ENCODE measurements at regions not wholly inside any gene's neighbourhood (a gene's known extent, or its start where the extent isn't known, plus 50 kb on each side); places are given as distances from the start of the nearest gene placed in this dataset.

DNA sequence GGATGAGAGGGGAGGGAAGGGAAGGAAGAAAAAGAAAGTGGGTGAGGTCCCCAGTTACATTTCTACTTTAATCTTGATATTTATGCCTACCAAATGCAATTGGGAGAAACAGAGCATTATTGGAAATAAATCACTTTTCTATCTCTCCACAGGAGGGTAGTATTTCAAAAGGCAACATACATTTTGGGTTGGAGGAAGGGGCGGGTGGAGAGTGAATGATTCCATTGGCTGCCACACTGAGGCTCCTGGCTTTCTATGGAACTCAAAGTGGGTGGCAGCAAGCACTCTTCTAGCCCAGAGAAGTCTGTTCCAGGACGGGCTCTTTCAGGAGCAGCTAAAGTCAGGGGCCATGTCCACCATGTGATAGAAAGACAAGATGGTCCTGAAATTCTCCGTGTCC, 441.3 kb downstream of the DAD1 start:
- Histone ChIP-seq H3K4me3 (replicated peaks in 1 of 3; ENCODE audit: low read depth in 2 of 3, low read length in 3 of 3) (no peak overlapping the region), H3K4me1 (ENCODE audit: control insufficient read depth in 1 of 2, insufficient read depth in 2 of 2, low read length in 2 of 2) (no peaks in the 10 kb centered on the region), H3K9ac (ENCODE audit: insufficient read depth, low read length, poor library complexity, severe bottlenecking) (no peak overlapping the region), H3K4me2 (replicated peaks; ENCODE audit: extremely low read depth, low read length, poor library complexity, severe bottlenecking) (no peak overlapping the region), H3K36me3 (replicated peaks in 1 of 2; ENCODE audit: control insufficient read depth in 1 of 2, insufficient read depth in 2 of 2, low read length in 2 of 2) (no peaks in the 10 kb centered on the region), H3K9me3 (replicated peaks in 1 of 2; ENCODE audit: control insufficient read depth in 1 of 2, insufficient read depth in 1 of 2, low read length in 2 of 2) (no peaks in the 10 kb centered on the region), H2AFZ (ENCODE audit: insufficient read depth, low read depth, low read length, poor library complexity, severe bottlenecking) (no peak overlapping the region), H3K79me2 (ENCODE audit: insufficient read depth, low read length) (no peaks in the 10 kb centered on the region), H3K27ac (ENCODE audit: low read depth in 1 of 2, low read length in 2 of 2) (no peak overlapping the region), H3K27me3 (ENCODE audit: control insufficient read depth in 2 of 2, insufficient read depth in 2 of 2, low read length in 2 of 2) (no peaks in the 10 kb centered on the region), H4K20me1 (ENCODE audit: insufficient read depth, low read length) (no peaks in the 10 kb centered on the region)
- Mint-ChIP-seq H3K4me3 (no peak overlapping the region), H3K27me3 (ENCODE audit: low read depth in 3 of 3) (peaks cover 1 to 10% (median 3%) of the 10 kb centered on the region in 3 donors), H3K36me3 (no peaks in the 10 kb centered on the region), H3K27ac (no peak overlapping the region), H3K4me1 (no peaks in the 10 kb centered on the region), H3K9me3 (peaks cover 0 to 4% (median 3%) of the 10 kb centered on the region in 7 donors)
- intact Hi-C loops (cut with micrococcal nuclease) = no loop called here
- 75% methylated on average over 1 of the region's 3 CpGs for WGBS (ENCODE audit: insufficient coverage)
- DNase-seq = no peak
- TF ChIP-seq, protein P1, sequence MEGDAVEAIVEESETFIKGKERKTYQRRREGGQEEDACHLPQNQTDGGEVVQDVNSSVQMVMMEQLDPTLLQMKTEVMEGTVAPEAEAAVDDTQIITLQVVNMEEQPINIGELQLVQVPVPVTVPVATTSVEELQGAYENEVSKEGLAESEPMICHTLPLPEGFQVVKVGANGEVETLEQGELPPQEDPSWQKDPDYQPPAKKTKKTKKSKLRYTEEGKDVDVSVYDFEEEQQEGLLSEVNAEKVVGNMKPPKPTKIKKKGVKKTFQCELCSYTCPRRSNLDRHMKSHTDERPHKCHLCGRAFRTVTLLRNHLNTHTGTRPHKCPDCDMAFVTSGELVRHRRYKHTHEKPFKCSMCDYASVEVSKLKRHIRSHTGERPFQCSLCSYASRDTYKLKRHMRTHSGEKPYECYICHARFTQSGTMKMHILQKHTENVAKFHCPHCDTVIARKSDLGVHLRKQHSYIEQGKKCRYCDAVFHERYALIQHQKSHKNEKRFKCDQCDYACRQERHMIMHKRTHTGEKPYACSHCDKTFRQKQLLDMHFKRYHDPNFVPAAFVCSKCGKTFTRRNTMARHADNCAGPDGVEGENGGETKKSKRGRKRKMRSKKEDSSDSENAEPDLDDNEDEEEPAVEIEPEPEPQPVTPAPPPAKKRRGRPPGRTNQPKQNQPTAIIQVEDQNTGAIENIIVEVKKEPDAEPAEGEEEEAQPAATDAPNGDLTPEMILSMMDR (IDR thresholded peaks at IDR 0.05) = no peak

DNA sequence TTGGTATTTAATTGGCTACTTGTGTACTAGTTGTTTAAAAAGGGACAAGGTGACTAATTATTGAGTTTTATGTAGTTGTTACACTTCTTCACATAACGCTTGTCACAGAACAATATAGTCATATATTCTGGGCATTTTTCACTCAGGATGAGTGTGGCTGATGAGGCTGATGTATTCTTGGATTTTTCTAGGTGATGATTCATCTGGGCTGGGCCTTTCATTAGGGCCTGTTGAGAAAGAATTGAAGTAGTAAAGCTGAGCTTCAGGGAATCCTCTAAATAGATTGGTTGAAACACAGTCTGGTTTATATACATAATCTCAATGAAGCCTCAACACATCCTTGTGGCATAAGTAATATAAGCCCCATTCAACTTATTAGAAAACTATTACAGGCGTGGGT, 445.7 kb downstream of the DAD1 start:
- no peaks in the 10 kb centered on the region for H3K4me1 Mint-ChIP-seq
- Histone ChIP-seq H3K79me2 (ENCODE audit: insufficient read depth, low read length) (no peaks in the 10 kb centered on the region), H3K9me3 (replicated peaks in 1 of 2; ENCODE audit: control insufficient read depth in 1 of 2, insufficient read depth in 1 of 2, low read length in 2 of 2) (no peaks in the 10 kb centered on the region), H3K36me3 (replicated peaks in 1 of 2; ENCODE audit: control insufficient read depth in 1 of 2, insufficient read depth in 2 of 2, low read length in 2 of 2) (no peaks in the 10 kb centered on the region), H3K4me3 (replicated peaks in 1 of 3; ENCODE audit: low read depth in 2 of 3, low read length in 3 of 3) (no peak overlapping the region), H3K4me1 (ENCODE audit: control insufficient read depth in 1 of 2, insufficient read depth in 2 of 2, low read length in 2 of 2) (no peaks in the 10 kb centered on the region), H4K20me1 (ENCODE audit: insufficient read depth, low read length) (no peaks in the 10 kb centered on the region), H2AFZ (ENCODE audit: insufficient read depth, low read depth, low read length, poor library complexity, severe bottlenecking) (no peak overlapping the region), H3K27ac (ENCODE audit: low read depth in 1 of 2, low read length in 2 of 2) (no peak overlapping the region), H3K9ac (ENCODE audit: insufficient read depth, low read length, poor library complexity, severe bottlenecking) (no peak overlapping the region), H3K27me3 (ENCODE audit: control insufficient read depth in 2 of 2, insufficient read depth in 2 of 2, low read length in 2 of 2) (no peaks in the 10 kb centered on the region), H3K4me2 (replicated peaks; ENCODE audit: extremely low read depth, low read length, poor library complexity, severe bottlenecking) (no peak overlapping the region)
- intact Hi-C loops (cut with micrococcal nuclease) = no loop called here
- WGBS (ENCODE audit: insufficient coverage) = no CpG with 5 or more reads among the region's 2 CpGs
- TF ChIP-seq, protein P1 (IDR thresholded peaks at IDR 0.05) = no peak
- DNase-seq = no peak
- no peak overlapping the region for H3K4me3 Mint-ChIP-seq
- peaks cover 0 to 7% (median 3%) of the 10 kb centered on the region in 3 donors for H3K27me3 Mint-ChIP-seq (ENCODE audit: low read depth in 3 of 3)
- no peaks in the 10 kb centered on the region for H3K9me3 Mint-ChIP-seq
- no peak overlapping the region for H3K27ac Mint-ChIP-seq
- no peaks in the 10 kb centered on the region for H3K36me3 Mint-ChIP-seq

Measured in CD14-positive monocyte (primary cell).